Astrocyte (in vitro differentiated cells and primary cell): ENCODE measurements at regions not wholly inside any gene's neighbourhood (a gene's known extent, or its start where the extent isn't known, plus 50 kb on each side); places are given as distances from the start of the nearest gene placed in this dataset.

Experiments
- CTCF ChIP-seq: IDR thresholded peaks from 2 replicates; pipeline ENCODE4 v1.5.1; 2011; ENCODE audit warnings: low read depth, mild to moderate bottlenecking, inconsistent platforms, low read length, moderate library complexity; ENCODE audit not compliant: insufficient read depth
- EZH2 ChIP-seq: IDR thresholded peaks from 2 replicates; pipeline ENCODE4 v1.6.1; 2012; ENCODE audit warnings: mild to moderate bottlenecking, low read length, inconsistent platforms; ENCODE audit not compliant: insufficient read depth

- TF ChIP-seq CTCF (no peak), EZH2 (no peak)
Observed at GRCh38 chr3:115563984-115564383, 59.3 kb upstream of the GAP43 start.
